ENCODE measurements at regions not wholly inside any gene's neighbourhood (a gene's known extent, or its start where the extent isn't known, plus 50 kb on each side); places are given as distances from the start of the nearest gene placed in this dataset.

DNA sequence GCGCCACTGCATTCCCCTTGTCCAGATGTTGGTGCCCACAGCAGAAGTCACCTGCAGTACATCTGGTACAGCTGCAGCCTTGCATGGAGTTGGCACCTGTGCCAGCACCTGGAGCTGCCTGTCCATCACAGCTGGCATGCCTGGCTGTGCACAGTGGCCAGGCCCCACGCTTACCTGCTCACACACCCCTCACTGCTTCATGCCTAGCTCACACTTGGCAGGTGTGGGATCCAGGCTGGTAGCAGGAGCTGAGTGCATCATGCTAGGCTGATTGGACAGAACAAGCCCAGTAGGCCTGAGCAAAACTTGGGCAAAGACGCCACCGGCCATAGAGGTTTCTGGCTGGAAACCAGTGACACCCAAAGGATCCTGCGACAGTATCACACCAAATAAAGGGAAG, 402.8 kb downstream of the FOXG1 start:
- TF ChIP-seq, protein P1, sequence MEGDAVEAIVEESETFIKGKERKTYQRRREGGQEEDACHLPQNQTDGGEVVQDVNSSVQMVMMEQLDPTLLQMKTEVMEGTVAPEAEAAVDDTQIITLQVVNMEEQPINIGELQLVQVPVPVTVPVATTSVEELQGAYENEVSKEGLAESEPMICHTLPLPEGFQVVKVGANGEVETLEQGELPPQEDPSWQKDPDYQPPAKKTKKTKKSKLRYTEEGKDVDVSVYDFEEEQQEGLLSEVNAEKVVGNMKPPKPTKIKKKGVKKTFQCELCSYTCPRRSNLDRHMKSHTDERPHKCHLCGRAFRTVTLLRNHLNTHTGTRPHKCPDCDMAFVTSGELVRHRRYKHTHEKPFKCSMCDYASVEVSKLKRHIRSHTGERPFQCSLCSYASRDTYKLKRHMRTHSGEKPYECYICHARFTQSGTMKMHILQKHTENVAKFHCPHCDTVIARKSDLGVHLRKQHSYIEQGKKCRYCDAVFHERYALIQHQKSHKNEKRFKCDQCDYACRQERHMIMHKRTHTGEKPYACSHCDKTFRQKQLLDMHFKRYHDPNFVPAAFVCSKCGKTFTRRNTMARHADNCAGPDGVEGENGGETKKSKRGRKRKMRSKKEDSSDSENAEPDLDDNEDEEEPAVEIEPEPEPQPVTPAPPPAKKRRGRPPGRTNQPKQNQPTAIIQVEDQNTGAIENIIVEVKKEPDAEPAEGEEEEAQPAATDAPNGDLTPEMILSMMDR (IDR thresholded peaks at IDR 0.05) = no peak
- TF ChIP-seq POLR2A (IDR thresholded peaks at IDR 0.05; ENCODE audit: low read depth) (no peak), POLR2AphosphoS5 (IDR thresholded peaks at IDR 0.05) (no peak)
